ENCODE measurements at regions not wholly inside any gene's neighbourhood (a gene's known extent, or its start where the extent isn't known, plus 50 kb on each side); places are given as distances from the start of the nearest gene placed in this dataset.

DNA sequence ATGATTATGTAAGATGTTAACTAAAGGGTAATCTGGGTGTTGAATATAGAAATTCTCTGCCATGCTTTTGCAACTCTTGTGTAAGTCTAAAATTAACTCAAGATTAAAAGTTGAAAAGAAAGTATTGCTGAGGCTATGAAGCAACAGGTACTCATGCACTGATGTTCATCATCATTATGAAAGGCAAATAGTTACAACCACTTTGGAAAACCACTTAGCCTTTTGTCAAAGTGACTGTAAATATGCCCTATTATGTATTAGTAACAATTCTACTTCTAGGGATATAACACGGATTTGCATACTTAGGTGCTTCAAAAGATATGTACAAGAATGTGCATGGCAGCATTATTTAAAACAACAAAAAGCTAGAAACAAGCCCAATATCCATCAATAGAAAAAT, 227.8 kb upstream of the CXXC4 start:
- no peak for DNase-seq
- TF ChIP-seq, protein P1, sequence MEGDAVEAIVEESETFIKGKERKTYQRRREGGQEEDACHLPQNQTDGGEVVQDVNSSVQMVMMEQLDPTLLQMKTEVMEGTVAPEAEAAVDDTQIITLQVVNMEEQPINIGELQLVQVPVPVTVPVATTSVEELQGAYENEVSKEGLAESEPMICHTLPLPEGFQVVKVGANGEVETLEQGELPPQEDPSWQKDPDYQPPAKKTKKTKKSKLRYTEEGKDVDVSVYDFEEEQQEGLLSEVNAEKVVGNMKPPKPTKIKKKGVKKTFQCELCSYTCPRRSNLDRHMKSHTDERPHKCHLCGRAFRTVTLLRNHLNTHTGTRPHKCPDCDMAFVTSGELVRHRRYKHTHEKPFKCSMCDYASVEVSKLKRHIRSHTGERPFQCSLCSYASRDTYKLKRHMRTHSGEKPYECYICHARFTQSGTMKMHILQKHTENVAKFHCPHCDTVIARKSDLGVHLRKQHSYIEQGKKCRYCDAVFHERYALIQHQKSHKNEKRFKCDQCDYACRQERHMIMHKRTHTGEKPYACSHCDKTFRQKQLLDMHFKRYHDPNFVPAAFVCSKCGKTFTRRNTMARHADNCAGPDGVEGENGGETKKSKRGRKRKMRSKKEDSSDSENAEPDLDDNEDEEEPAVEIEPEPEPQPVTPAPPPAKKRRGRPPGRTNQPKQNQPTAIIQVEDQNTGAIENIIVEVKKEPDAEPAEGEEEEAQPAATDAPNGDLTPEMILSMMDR (conservative IDR thresholded peaks at IDR 0.05): no peak
- Histone ChIP-seq H3K9me3 (ENCODE audit: control insufficient read depth, low read length) (no peaks in the 10 kb centered on the region), H3K27me3 (ENCODE audit: control insufficient read depth, insufficient read depth, low read length, poor library complexity, severe bottlenecking) (no peaks in the 10 kb centered on the region), H3K4me3 (ENCODE audit: low read length) (no peak overlapping the region), H3K9ac (ENCODE audit: extremely low read depth, low read length, poor library complexity, severe bottlenecking) (no peak overlapping the region), H3K27ac (ENCODE audit: low read depth, low read length) (no peak overlapping the region), H3K36me3 (ENCODE audit: control insufficient read depth, insufficient read depth, low read length) (no peaks in the 10 kb centered on the region), H3K4me1 (ENCODE audit: control insufficient read depth, insufficient read depth, low read length) (no peaks in the 10 kb centered on the region)
- H3K4me1 Mint-ChIP-seq: peaks cover 4% of the 10 kb centered on the region
- 80% methylated on average over 1 of the region's 1 CpG; no CpG with 5 or more reads in 1 of the 2 experiments for WGBS, 2 experiments (ENCODE audit: insufficient coverage in 1 of 2, insufficient read length in 1 of 2)
- H3K27ac Mint-ChIP-seq: no peak overlapping the region
- no peaks in the 10 kb centered on the region for H3K9me3 Mint-ChIP-seq
- no peak overlapping the region for H3K4me3 Mint-ChIP-seq
- no peaks in the 10 kb centered on the region for H3K36me3 Mint-ChIP-seq (ENCODE audit: low read depth)
- H3K27me3 Mint-ChIP-seq (ENCODE audit: insufficient read depth): no peaks in the 10 kb centered on the region

DNA sequence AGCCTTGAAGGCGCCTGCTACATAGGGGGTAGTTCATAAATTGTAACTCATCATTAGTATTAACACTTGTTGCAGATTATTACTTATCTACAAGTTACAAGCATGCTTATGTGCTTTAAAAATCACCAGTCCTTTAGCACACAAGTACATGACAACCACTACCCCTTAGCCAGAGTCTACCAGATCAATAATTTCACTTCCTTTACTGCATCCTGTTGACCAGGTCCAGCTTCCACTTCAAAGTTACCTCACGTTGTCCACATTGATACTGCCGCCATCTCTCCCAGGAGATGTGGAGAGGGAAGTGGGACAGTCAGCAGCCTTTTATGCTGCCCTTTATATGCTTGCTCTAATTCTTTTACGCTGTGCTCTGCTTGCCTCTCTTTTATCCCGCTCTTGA, 231.3 kb upstream of the CXXC4 start:
- Histone ChIP-seq H3K4me1 (ENCODE audit: control insufficient read depth, insufficient read depth, low read length) (no peaks in the 10 kb centered on the region), H3K9me3 (ENCODE audit: control insufficient read depth, low read length) (no peaks in the 10 kb centered on the region), H3K4me3 (ENCODE audit: low read length) (no peak overlapping the region), H3K9ac (ENCODE audit: extremely low read depth, low read length, poor library complexity, severe bottlenecking) (no peak overlapping the region), H3K36me3 (ENCODE audit: control insufficient read depth, insufficient read depth, low read length) (no peaks in the 10 kb centered on the region), H3K27me3 (ENCODE audit: control insufficient read depth, insufficient read depth, low read length, poor library complexity, severe bottlenecking) (no peaks in the 10 kb centered on the region), H3K27ac (ENCODE audit: low read depth, low read length) (no peak overlapping the region)
- no peaks in the 10 kb centered on the region for H3K27me3 Mint-ChIP-seq (ENCODE audit: insufficient read depth)
- H3K36me3 Mint-ChIP-seq (ENCODE audit: low read depth): no peaks in the 10 kb centered on the region
- TF ChIP-seq, protein P1 (conservative IDR thresholded peaks at IDR 0.05): no peak
- 96 to 100% methylated on average over 1 to 4 of the region's 5 CpGs for WGBS, 2 experiments (ENCODE audit: insufficient coverage in 1 of 2, insufficient read length in 1 of 2)
- no peaks in the 10 kb centered on the region for H3K9me3 Mint-ChIP-seq
- peaks cover 4% of the 10 kb centered on the region for H3K4me1 Mint-ChIP-seq
- H3K27ac Mint-ChIP-seq: no peak overlapping the region
- no peak overlapping the region for H3K4me3 Mint-ChIP-seq
- DNase-seq: no peak

DNA sequence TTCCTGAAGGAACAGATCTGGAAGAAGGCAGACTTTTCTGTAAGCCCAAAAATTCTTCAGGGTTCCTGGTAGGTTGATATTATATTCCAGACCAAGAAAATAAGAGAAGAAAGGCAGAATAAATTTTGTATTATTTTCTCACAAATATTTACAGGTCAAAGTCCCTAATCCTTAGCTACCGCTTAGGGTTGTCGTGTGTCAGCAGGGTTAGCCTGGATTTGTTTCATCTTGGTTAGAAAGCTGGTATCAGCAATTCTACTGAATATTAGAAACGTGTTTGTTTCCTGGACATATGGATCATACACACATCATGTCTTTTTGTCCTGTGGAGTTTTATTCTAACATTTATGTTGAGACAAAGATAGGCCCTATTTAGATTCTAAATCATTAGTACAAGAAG, 232.9 kb upstream of the CXXC4 start:
- Histone ChIP-seq H3K4me3 (ENCODE audit: low read length) (no peak overlapping the region), H3K4me1 (ENCODE audit: control insufficient read depth, insufficient read depth, low read length) (no peaks in the 10 kb centered on the region), H3K9ac (ENCODE audit: extremely low read depth, low read length, poor library complexity, severe bottlenecking) (no peak overlapping the region), H3K27me3 (ENCODE audit: control insufficient read depth, insufficient read depth, low read length, poor library complexity, severe bottlenecking) (no peaks in the 10 kb centered on the region), H3K9me3 (ENCODE audit: control insufficient read depth, low read length) (no peaks in the 10 kb centered on the region), H3K27ac (ENCODE audit: low read depth, low read length) (no peak overlapping the region), H3K36me3 (ENCODE audit: control insufficient read depth, insufficient read depth, low read length) (no peaks in the 10 kb centered on the region)
- no peaks in the 10 kb centered on the region for H3K27me3 Mint-ChIP-seq (ENCODE audit: insufficient read depth)
- peaks cover 6% of the 10 kb centered on the region for H3K4me1 Mint-ChIP-seq
- TF ChIP-seq, protein P1 (conservative IDR thresholded peaks at IDR 0.05): no peak
- no peak overlapping the region for H3K4me3 Mint-ChIP-seq
- H3K27ac Mint-ChIP-seq: no peak overlapping the region
- H3K9me3 Mint-ChIP-seq: no peaks in the 10 kb centered on the region
- no peak for DNase-seq
- H3K36me3 Mint-ChIP-seq (ENCODE audit: low read depth): no peaks in the 10 kb centered on the region
- 90 to 100% methylated on average over 2 to 3 of the region's 3 CpGs for WGBS, 2 experiments (ENCODE audit: insufficient coverage in 1 of 2, insufficient read length in 1 of 2)
